SU-DHL-6 (cell line): ENCODE measurements at regions not wholly inside any gene's neighbourhood (a gene's known extent, or its start where the extent isn't known, plus 50 kb on each side); places are given as distances from the start of the nearest gene placed in this dataset.

ENCODE experiments used
- H2AFZ ChIP-seq: fragments of 200-600 bp; sonication (generic); 2 replicates; pipeline ENCODE4 v1.6.1; 2014; ENCODE audit warnings: low read depth, mild to moderate bottlenecking, moderate library complexity, mixed read lengths, antibody characterized with exemption, low read length; ENCODE audit not compliant: severe bottlenecking
- H3F3A ChIP-seq: fragments of 200-600 bp; shearing (Covaris generic); 2 replicates; pipeline ENCODE4 v1.6.0; 2016; ENCODE audit warnings: antibody characterized with exemption, mild to moderate bottlenecking; ENCODE audit not compliant: insufficient read depth
- H3K27ac ChIP-seq: fragments of 200-600 bp; sonication (generic); 2 replicates; pipeline ENCODE4 v1.5.1; 2016; ENCODE audit warnings: low read depth, mild to moderate bottlenecking, low read length, moderate library complexity, mixed read lengths
- H3K27me3 ChIP-seq: fragments of 200-600 bp; sonication (generic), shearing (Covaris generic); 2 replicates; pipeline ENCODE4 v1.6.0; 2014; ENCODE audit warnings: mild to moderate bottlenecking, low read length
- H3K36me3 ChIP-seq: fragments of 200-600 bp; sonication (generic); 2 replicates; pipeline ENCODE4 v1.6.1; 2014; ENCODE audit warnings: mild to moderate bottlenecking, low read length, mixed read lengths
- H3K4me2 ChIP-seq: fragments of 300-600, 200-600 bp; shearing (Covaris generic), sonication (generic); 2 replicates; pipeline ENCODE4 v1.6.0; 2014; ENCODE audit warnings: low read length, low read depth, mild to moderate bottlenecking; ENCODE audit not compliant: poor library complexity, severe bottlenecking
- H3K4me3 ChIP-seq: fragments of 200-600 bp; sonication (generic); 2 replicates; pipeline ENCODE4 v1.5.1; 2014; ENCODE audit warnings: antibody characterized with exemption, low read length, mild to moderate bottlenecking, mixed read lengths; ENCODE audit not compliant: insufficient read depth, poor library complexity, severe bottlenecking
- H3K79me2 ChIP-seq: fragments of 200-600 bp; sonication (generic); 2 replicates; pipeline ENCODE4 v1.6.1; 2014; ENCODE audit warnings: mild to moderate bottlenecking, low read length, moderate library complexity; ENCODE audit not compliant: insufficient read depth
- H3K9ac ChIP-seq: fragments of 200-600 bp; sonication (generic); 2 replicates; pipeline ENCODE4 v1.7.0; 2014; ENCODE audit warnings: mild to moderate bottlenecking, low read length
- H3K9me2 ChIP-seq: fragments of 200-600 bp; sonication (generic); replicated peaks from 2 replicates; pipeline ENCODE4 v1.6.1; 2014; ENCODE audit warnings: low read length; ENCODE audit not compliant: insufficient read depth
- H3K9me3 ChIP-seq: fragments of 200-600 bp; sonication (generic); 2 replicates; pipeline ENCODE4 v1.6.1; 2014; ENCODE audit warnings: low read length, mixed read lengths; ENCODE audit not compliant: insufficient read depth
- H4K20me1 ChIP-seq: fragments of 200-600 bp; sonication (generic); 2 replicates; pipeline ENCODE4 v1.6.1; 2014; ENCODE audit warnings: low read depth, mild to moderate bottlenecking, antibody characterized with exemption, low read length, moderate library complexity, mixed read lengths
- CTCF ChIP-seq: fragments of 200-600 bp; sonication (generic); IDR thresholded peaks from one replicate; pipeline ENCODE4 v1.5.1; 2017; ENCODE audit warnings: antibody characterized with exemption, mild to moderate bottlenecking, low read length, moderate library complexity; ENCODE audit not compliant: insufficient read depth, poor library complexity, severe bottlenecking
- EZH2phosphoT487 ChIP-seq: fragments of 200-600 bp; sonication (generic), shearing (Covaris generic); conservative IDR thresholded peaks from 2 replicates; pipeline ENCODE4 v1.6.1; 2018; ENCODE audit warnings: mild to moderate bottlenecking, antibody characterized with exemption, low read length, moderate library complexity, mixed read lengths

- H3K9ac ChIP-seq, result no peak overlapping the region
- no peaks in the 10 kb centered on the region for H3F3A ChIP-seq
- H3K9me3 ChIP-seq, result no peaks in the 10 kb centered on the region
- H3K27ac ChIP-seq, result no peak overlapping the region
- H4K20me1 ChIP-seq, result no peaks in the 10 kb centered on the region
- TF ChIP-seq CTCF, result no peak
- TF ChIP-seq EZH2phosphoT487, result no peak
- no peaks in the 10 kb centered on the region for H3K36me3 ChIP-seq
- no peaks in the 10 kb centered on the region for H3K27me3 ChIP-seq
- no peak overlapping the region for H3K4me2 ChIP-seq
- no peaks in the 10 kb centered on the region for H3K79me2 ChIP-seq
- no peaks in the 10 kb centered on the region for H3K9me2 ChIP-seq
- H3K4me3 ChIP-seq, result no peak overlapping the region
- H2AFZ ChIP-seq, result no peak overlapping the region
Observed at GRCh38 chr5:60338846-60339245, 361.1 kb downstream of the DEPDC1B start.

GRCh38 chr5:60336491-60336890 lies 363.5 kb downstream of the DEPDC1B start:
- Histone ChIP-seq H3K27me3 (no peaks in the 10 kb centered on the region), H3F3A (no peaks in the 10 kb centered on the region), H2AFZ (no peak overlapping the region), H3K9ac (no peak overlapping the region), H3K9me3 (no peaks in the 10 kb centered on the region), H3K79me2 (no peaks in the 10 kb centered on the region), H3K36me3 (no peaks in the 10 kb centered on the region), H3K4me2 (no peak overlapping the region), H4K20me1 (no peaks in the 10 kb centered on the region), H3K9me2 (no peaks in the 10 kb centered on the region), H3K27ac (no peak overlapping the region), H3K4me3 (no peak overlapping the region)
- TF ChIP-seq EZH2phosphoT487, result no peak
- no peak for TF ChIP-seq CTCF

GRCh38 chr5:60335913-60336312 lies 364.1 kb downstream of the DEPDC1B start:
- Histone ChIP-seq H3K9me3 (no peaks in the 10 kb centered on the region), H3K9ac (no peak overlapping the region), H4K20me1 (no peaks in the 10 kb centered on the region), H3K9me2 (no peaks in the 10 kb centered on the region), H3K79me2 (no peaks in the 10 kb centered on the region), H3F3A (no peaks in the 10 kb centered on the region), H3K27ac (no peak overlapping the region), H3K36me3 (no peaks in the 10 kb centered on the region), H2AFZ (no peak overlapping the region), H3K4me3 (no peak overlapping the region), H3K27me3 (no peaks in the 10 kb centered on the region), H3K4me2 (no peak overlapping the region)
- TF ChIP-seq CTCF (no peak), EZH2phosphoT487 (no peak)

GRCh38 chr5:60334281-60334713 lies 365.7 kb downstream of the DEPDC1B start:
- H2AFZ ChIP-seq, result no peak overlapping the region
- no peaks in the 10 kb centered on the region; the same call in 1 of the 2 replicates for H3K9me2 ChIP-seq
- H3K9ac ChIP-seq, result no peak overlapping the region
- no peaks in the 10 kb centered on the region for H3K79me2 ChIP-seq
- H4K20me1 ChIP-seq, result no peaks in the 10 kb centered on the region
- no peak overlapping the region for H3K27ac ChIP-seq
- no peak overlapping the region for H3K4me2 ChIP-seq
- H3K9me3 ChIP-seq, result no peaks in the 10 kb centered on the region
- TF ChIP-seq EZH2phosphoT487 (no peak), CTCF (no peak)
- H3K4me3 ChIP-seq, result no peak overlapping the region
- no peaks in the 10 kb centered on the region for H3K27me3 ChIP-seq
- no peaks in the 10 kb centered on the region for H3K36me3 ChIP-seq
- no peaks in the 10 kb centered on the region for H3F3A ChIP-seq
